Activated B cell treated with CpG ODN at 0.5 μM for 24 hours (primary cell): ENCODE measurements at regions not wholly inside any gene's neighbourhood (a gene's known extent, or its start where the extent isn't known, plus 50 kb on each side); places are given as distances from the start of the nearest gene placed in this dataset.

Experiments
- ATAC-seq: fragments of 200-7000 bp; cut with Tn5 transposase; one replicate; pipeline ENCODE4 v1.10.0; 2021; ENCODE audit warnings: low read depth, mild to moderate bottlenecking, moderate library complexity
- CTCF ChIA-PET: fragments of 350-600 bp; sonication (Branson Sonifier 250); formaldehyde crosslinking; loops from one replicate; lab custom pipeline; 2021; ENCODE audit warnings: antibody characterized with exemption; lab: Charles Lee
- POLR2A ChIA-PET: fragments of 350-600 bp; sonication (Branson Sonifier 250); formaldehyde crosslinking; loops from one replicate; lab custom pipeline; 2021; ENCODE audit warnings: antibody characterized with exemption; lab: Charles Lee
- DNase-seq: peaks from one replicate; pipeline ENCODE4 v3.0.0; 2022
- H3K27ac Mint-ChIP-seq: one replicate; pipeline ENCODE4 v1.8.0; 2020; ENCODE audit warnings: mixed read lengths
- H3K27me3 Mint-ChIP-seq: one replicate; pipeline ENCODE4 v1.8.0; 2021; ENCODE audit warnings: mixed read lengths
- H3K36me3 Mint-ChIP-seq: one replicate; pipeline ENCODE4 v1.8.0; 2021; ENCODE audit warnings: low read depth, mixed read lengths
- H3K4me1 Mint-ChIP-seq: one replicate; pipeline ENCODE4 v1.8.0; 2021; ENCODE audit warnings: mixed read lengths
- H3K4me3 Mint-ChIP-seq: one replicate; pipeline ENCODE4 v1.8.0; 2020; ENCODE audit warnings: mild to moderate bottlenecking, mixed read lengths
- H3K9me3 Mint-ChIP-seq: one replicate; pipeline ENCODE4 v1.8.0; 2020; ENCODE audit warnings: mixed read lengths
- intact Hi-C: fragments of 100-400 bp; cut with micrococcal nuclease; formaldehyde crosslinking; loops from one replicate; pipeline ENCODE4 v1.15.1; 2024
- TF ChIP-seq, protein P1 (sequence below): fragments of 200-600 bp; IDR thresholded peaks from one replicate; pipeline ENCODE4 v1.8.0; 2022; ENCODE audit warnings: antibody characterized with exemption, mild to moderate bottlenecking

DNA sequence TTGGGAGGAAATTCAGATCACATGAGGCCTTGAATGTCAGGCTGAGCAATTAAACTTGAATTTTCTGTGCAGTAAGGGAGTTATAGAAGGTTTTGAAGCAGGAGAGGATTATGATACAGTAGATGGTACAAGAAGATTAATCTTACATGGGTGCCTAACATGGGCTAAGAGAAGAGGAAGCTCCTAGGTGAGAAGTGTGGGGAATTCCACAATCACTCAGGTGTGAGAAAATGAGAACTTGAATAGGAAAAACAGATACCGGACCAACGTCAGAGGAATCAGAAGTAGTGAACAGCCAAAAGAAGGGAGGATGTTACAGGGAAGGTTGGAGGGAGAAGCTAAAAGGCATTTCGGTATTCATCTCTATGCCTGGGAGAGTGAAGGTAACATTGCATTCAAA is 250.7 kb upstream of the SLC35B3 start:
- Mint-ChIP-seq H3K9me3 (no peaks in the 10 kb centered on the region), H3K4me1 (peaks cover 18% of the 10 kb centered on the region), H3K36me3 (no peaks in the 10 kb centered on the region), H3K27ac (peak overlapping the region; percentile 4), H3K4me3 (no peak overlapping the region), H3K27me3 (no peaks in the 10 kb centered on the region)
- ChIA-PET POLR2A (interaction anchor here (1.0 kb wide), 1 partner anchor 12 kb away, joined by 3 read pairs; no protein-coding TSS in a partner anchor), CTCF (no interaction called here)
- DNase-seq (no peak), ATAC-seq (peak; percentile 76)
- intact Hi-C loops, result no loop called here
- TF ChIP-seq, protein P1, sequence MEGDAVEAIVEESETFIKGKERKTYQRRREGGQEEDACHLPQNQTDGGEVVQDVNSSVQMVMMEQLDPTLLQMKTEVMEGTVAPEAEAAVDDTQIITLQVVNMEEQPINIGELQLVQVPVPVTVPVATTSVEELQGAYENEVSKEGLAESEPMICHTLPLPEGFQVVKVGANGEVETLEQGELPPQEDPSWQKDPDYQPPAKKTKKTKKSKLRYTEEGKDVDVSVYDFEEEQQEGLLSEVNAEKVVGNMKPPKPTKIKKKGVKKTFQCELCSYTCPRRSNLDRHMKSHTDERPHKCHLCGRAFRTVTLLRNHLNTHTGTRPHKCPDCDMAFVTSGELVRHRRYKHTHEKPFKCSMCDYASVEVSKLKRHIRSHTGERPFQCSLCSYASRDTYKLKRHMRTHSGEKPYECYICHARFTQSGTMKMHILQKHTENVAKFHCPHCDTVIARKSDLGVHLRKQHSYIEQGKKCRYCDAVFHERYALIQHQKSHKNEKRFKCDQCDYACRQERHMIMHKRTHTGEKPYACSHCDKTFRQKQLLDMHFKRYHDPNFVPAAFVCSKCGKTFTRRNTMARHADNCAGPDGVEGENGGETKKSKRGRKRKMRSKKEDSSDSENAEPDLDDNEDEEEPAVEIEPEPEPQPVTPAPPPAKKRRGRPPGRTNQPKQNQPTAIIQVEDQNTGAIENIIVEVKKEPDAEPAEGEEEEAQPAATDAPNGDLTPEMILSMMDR, result no peak

DNA sequence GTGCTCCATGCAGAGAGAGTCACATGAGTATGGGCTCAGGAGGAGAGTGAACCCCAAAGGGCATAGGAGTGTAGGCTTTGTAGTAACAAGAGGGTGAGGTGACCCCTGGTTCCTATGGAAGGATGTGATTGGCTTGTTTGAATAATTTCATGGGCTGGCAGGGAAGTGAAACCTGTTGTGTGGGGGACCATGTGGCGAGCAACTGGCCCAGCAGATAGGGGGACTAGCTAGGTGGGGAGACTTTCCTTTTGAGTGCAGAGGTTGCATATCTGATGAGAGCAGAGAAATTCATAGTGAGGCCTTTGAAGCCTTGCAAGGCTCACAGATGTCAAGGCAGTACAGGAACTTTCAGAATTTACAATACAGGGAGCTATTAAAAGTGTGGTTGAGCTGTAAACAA is 247.9 kb upstream of the SLC35B3 start:
- no peak overlapping the region for H3K4me3 Mint-ChIP-seq
- ChIA-PET CTCF (no interaction called here), POLR2A (no interaction called here)
- no peak for ATAC-seq
- DNase-seq, result no peak
- H3K27ac Mint-ChIP-seq, result no peak overlapping the region
- intact Hi-C loops, result no loop called here
- no peaks in the 10 kb centered on the region for H3K9me3 Mint-ChIP-seq
- no peaks in the 10 kb centered on the region for H3K36me3 Mint-ChIP-seq
- peaks cover 18% of the 10 kb centered on the region for H3K4me1 Mint-ChIP-seq
- TF ChIP-seq, protein P1, result no peak
- no peaks in the 10 kb centered on the region for H3K27me3 Mint-ChIP-seq

DNA sequence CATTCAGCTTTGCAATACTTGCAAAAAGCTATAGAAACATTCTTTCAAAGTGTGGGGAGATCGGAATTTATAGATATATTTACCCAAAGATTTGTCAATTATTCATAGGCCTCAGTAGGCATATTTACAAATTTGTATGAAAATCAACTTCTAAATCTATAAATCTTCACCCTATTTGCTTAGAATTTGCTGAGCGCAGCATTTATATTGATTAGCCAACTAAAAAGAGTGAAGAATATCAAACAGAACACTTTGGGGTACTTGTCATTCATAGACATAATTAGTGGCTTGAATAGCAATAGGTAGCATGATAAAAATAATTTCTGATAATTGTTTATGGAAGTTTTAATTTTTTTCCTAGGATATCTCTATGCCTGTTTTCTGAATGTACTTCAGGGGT is 244.5 kb upstream of the SLC35B3 start:
- CTCF ChIA-PET, result no interaction called here
- Mint-ChIP-seq H3K9me3 (peaks cover 3% of the 10 kb centered on the region), H3K4me1 (peaks cover 9% of the 10 kb centered on the region), H3K27me3 (no peaks in the 10 kb centered on the region), H3K4me3 (no peak overlapping the region), H3K27ac (no peak overlapping the region), H3K36me3 (no peaks in the 10 kb centered on the region)
- TF ChIP-seq, protein P1, result no peak
- no peak for ATAC-seq
- no peak for DNase-seq
- POLR2A ChIA-PET, result no interaction called here
- intact Hi-C loops, result loop anchor here (10.0 kb wide), 1 partner anchor 245 kb away; the partner anchor contains the start of gene SLC35B3

DNA sequence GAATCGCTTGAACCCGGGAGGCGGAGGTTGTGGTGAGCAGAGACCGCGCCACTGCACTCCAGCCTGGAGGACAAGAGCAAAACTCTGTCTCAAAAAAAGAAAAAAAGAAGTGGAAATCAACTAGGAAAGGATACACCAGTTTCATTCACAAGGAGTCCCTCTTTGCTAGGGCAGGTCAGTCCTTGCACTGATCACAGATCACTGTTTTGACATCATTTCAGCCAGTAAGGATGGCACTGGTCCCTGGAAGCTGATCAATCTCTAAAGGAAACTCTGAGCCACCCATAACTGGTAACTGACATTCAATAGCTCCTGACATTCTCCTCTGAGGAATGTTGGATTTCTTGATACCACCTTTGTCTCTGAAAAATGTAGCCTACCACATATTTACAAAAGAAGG is 243.1 kb upstream of the SLC35B3 start:
- no peak overlapping the region for H3K27ac Mint-ChIP-seq
- H3K4me3 Mint-ChIP-seq, result no peak overlapping the region
- ChIA-PET CTCF (no interaction called here), POLR2A (no interaction called here)
- peaks cover 16% of the 10 kb centered on the region for H3K4me1 Mint-ChIP-seq
- ATAC-seq, result no peak
- peaks cover 3% of the 10 kb centered on the region for H3K9me3 Mint-ChIP-seq
- TF ChIP-seq, protein P1, result no peak
- H3K27me3 Mint-ChIP-seq, result no peaks in the 10 kb centered on the region
- intact Hi-C loops, result loop anchor here (10.0 kb wide), 1 partner anchor 244 kb away; the partner anchor contains the start of gene SLC35B3
- H3K36me3 Mint-ChIP-seq, result no peaks in the 10 kb centered on the region
- DNase-seq, result no peak

DNA sequence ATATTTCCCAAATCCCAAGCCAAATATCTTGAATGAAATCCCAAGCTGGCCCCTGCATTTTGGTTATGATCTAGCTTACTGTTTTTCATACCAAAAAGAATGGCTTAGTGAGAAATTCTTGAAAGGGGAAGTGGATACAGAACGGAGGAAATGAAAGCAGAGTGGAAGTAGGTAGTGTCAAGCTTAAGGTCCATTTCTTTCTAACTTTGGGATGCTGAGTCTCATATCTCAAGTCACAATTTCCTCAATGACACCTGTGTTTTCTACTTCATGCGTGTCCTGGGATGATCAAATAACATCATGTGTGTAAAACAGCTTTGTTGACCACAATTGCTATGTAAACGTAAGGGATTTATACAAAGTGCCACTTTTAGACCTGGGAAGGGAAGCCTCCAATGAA is 238.8 kb upstream of the SLC35B3 start:
- H3K36me3 Mint-ChIP-seq, result no peaks in the 10 kb centered on the region
- H3K4me1 Mint-ChIP-seq, result peaks cover 14% of the 10 kb centered on the region
- ChIA-PET CTCF (no interaction called here), POLR2A (interaction anchor here (0.9 kb wide), 1 partner anchor 12 kb away, joined by 3 read pairs; no protein-coding TSS in a partner anchor)
- H3K27me3 Mint-ChIP-seq, result no peaks in the 10 kb centered on the region
- intact Hi-C loops, result loop anchor here (10.0 kb wide), 1 partner anchor 239 kb away; the partner anchor contains the start of gene SLC35B3
- H3K27ac Mint-ChIP-seq, result no peak overlapping the region
- peaks cover 10% of the 10 kb centered on the region for H3K9me3 Mint-ChIP-seq
- TF ChIP-seq, protein P1, result no peak
- ATAC-seq, result peak; percentile 50
- no peak for DNase-seq
- no peak overlapping the region for H3K4me3 Mint-ChIP-seq
